ENCODE measurements at regions not wholly inside any gene's neighbourhood (a gene's known extent, or its start where the extent isn't known, plus 50 kb on each side); places are given as distances from the start of the nearest gene placed in this dataset.

DNA sequence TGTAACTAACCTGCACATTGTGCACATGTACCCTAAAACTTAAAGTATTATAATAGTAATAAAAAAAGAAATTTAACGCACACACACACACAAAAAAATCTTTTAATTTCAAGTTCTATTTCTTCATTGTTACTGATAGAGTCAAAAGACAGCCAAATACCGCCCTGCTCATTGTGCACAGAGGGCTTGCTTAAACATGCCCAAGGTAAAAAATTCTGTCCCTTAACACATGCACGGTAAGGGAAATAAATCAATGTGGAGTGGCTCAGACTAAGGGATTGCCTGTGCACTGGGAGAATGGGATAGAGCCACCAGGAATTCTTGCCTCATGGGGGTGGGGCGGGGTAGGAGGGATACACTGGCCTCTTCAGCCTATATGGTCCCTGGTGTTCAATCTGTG lies 468.0 kb downstream of the NUP35 start:
- H3K4me3 ChIP-seq (ENCODE audit: low read depth, low read length), result no peak overlapping the region
- TF ChIP-seq, protein P1, sequence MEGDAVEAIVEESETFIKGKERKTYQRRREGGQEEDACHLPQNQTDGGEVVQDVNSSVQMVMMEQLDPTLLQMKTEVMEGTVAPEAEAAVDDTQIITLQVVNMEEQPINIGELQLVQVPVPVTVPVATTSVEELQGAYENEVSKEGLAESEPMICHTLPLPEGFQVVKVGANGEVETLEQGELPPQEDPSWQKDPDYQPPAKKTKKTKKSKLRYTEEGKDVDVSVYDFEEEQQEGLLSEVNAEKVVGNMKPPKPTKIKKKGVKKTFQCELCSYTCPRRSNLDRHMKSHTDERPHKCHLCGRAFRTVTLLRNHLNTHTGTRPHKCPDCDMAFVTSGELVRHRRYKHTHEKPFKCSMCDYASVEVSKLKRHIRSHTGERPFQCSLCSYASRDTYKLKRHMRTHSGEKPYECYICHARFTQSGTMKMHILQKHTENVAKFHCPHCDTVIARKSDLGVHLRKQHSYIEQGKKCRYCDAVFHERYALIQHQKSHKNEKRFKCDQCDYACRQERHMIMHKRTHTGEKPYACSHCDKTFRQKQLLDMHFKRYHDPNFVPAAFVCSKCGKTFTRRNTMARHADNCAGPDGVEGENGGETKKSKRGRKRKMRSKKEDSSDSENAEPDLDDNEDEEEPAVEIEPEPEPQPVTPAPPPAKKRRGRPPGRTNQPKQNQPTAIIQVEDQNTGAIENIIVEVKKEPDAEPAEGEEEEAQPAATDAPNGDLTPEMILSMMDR (conservative IDR thresholded peaks at IDR 0.05; ENCODE audit: low read depth, low read length), result no peak
- no peak for DNase-seq (ENCODE audit: low read depth)

GRCh38 chr2:183594150-183594549 lies 469.9 kb downstream of the NUP35 start:
- no peak for DNase-seq (ENCODE audit: low read depth)
- no peak overlapping the region for H3K4me3 ChIP-seq (ENCODE audit: low read depth, low read length)
- TF ChIP-seq, protein P1 (conservative IDR thresholded peaks at IDR 0.05; ENCODE audit: low read depth, low read length), result no peak

DNA sequence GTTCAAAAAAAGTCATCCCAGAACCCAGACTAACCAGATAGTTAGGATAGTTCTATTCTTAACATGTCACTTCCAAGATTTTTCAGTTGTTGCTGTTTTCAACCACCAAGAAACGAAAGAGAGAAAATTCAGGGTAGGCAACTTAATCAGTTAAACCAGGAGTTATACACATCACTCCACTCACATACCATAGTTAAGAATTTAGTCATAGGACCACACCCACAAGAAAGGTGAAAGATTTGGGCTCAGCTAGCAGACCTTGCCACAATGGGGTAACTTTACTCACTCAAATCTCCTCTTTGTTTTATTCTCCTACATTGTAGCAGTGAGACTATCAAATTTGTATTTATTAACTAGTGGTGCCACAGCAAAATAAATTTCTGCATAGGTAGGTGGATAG lies 473.6 kb downstream of the NUP35 start:
- DNase-seq (ENCODE audit: low read depth), result no peak
- H3K4me3 ChIP-seq (ENCODE audit: low read depth, low read length), result no peak overlapping the region
- TF ChIP-seq, protein P1 (conservative IDR thresholded peaks at IDR 0.05; ENCODE audit: low read depth, low read length), result no peak

GRCh38 chr2:183604065-183604464 lies 479.8 kb downstream of the NUP35 start:
- no peak overlapping the region for H3K4me3 ChIP-seq (ENCODE audit: low read depth, low read length)
- DNase-seq (ENCODE audit: low read depth), result no peak
- TF ChIP-seq, protein P1 (conservative IDR thresholded peaks at IDR 0.05; ENCODE audit: low read depth, low read length), result no peak

- DNase-seq (ENCODE audit: low read depth), result no peak
- H3K4me3 ChIP-seq (ENCODE audit: low read depth, low read length), result no peak overlapping the region
- TF ChIP-seq, protein P1 (conservative IDR thresholded peaks at IDR 0.05; ENCODE audit: low read depth, low read length), result no peak
Measured at GRCh38 chr2:183605440-183605839, 481.2 kb downstream of the NUP35 start.

- TF ChIP-seq, protein P1 (conservative IDR thresholded peaks at IDR 0.05; ENCODE audit: low read depth, low read length), result no peak
- no peak overlapping the region for H3K4me3 ChIP-seq (ENCODE audit: low read depth, low read length)
- no peak for DNase-seq (ENCODE audit: low read depth)
Measured at GRCh38 chr2:183606022-183606717, 481.9 kb downstream of the NUP35 start.

GRCh38 chr2:183606718-183607085 lies 482.5 kb downstream of the NUP35 start:
- TF ChIP-seq, protein P1 (conservative IDR thresholded peaks at IDR 0.05; ENCODE audit: low read depth, low read length), result no peak

More at GRCh38 chr2:183606718-183607085, 482.5 kb downstream of the NUP35 start:
- H3K4me3 ChIP-seq (ENCODE audit: low read depth, low read length), result no peak overlapping the region
- no peak for DNase-seq (ENCODE audit: low read depth)

Measured in epithelial cell of proximal tubule (primary cell).